ENCODE measurements at regions not wholly inside any gene's neighbourhood (a gene's known extent, or its start where the extent isn't known, plus 50 kb on each side); places are given as distances from the start of the nearest gene placed in this dataset.

- Histone ChIP-seq H2AK5ac (ENCODE audit: low read depth, low read length) (no peak overlapping the region), H3K56ac (ENCODE audit: extremely low read depth, insufficient read depth, low read length) (no peak overlapping the region), H2AFZ (replicated peaks; ENCODE audit: low read length, poor library complexity) (no peak overlapping the region), H2BK5ac (ENCODE audit: low read depth, low read length, poor library complexity, severe bottlenecking) (no peak overlapping the region), H3K27ac (ENCODE audit: insufficient read depth, low read length) (no peak overlapping the region), H3K4me2 (ENCODE audit: low read depth, low read length) (no peak overlapping the region), H3K23ac (ENCODE audit: low read depth, low read length) (no peak overlapping the region), H3K79me1 (ENCODE audit: low read depth in 1 of 2, low read length in 2 of 2) (no peaks in the 10 kb centered on the region), H2BK120ac (ENCODE audit: low read depth, low read length) (no peak overlapping the region), H2BK20ac (ENCODE audit: low read depth, low read length) (no peak overlapping the region), H3K4me3 (ENCODE audit: insufficient read depth, low read depth, low read length) (no peak overlapping the region), H3K9me1 (ENCODE audit: insufficient read depth, low read length) (no peaks in the 10 kb centered on the region), H4K5ac (ENCODE audit: low read depth, low read length) (no peak overlapping the region), H3K27me3 (ENCODE audit: control insufficient read depth, insufficient read depth, low read length) (no peaks in the 10 kb centered on the region), H3K36me3 (ENCODE audit: control insufficient read depth, insufficient read depth, low read length) (no peaks in the 10 kb centered on the region), H3K14ac (replicated peaks; ENCODE audit: low read depth, low read length) (no peak overlapping the region), H3K9ac (ENCODE audit: low read depth, low read length) (no peak overlapping the region), H3K18ac (ENCODE audit: low read depth, low read length) (no peak overlapping the region), H3K9me3 (ENCODE audit: control insufficient read depth, insufficient read depth, low read length) (no peaks in the 10 kb centered on the region), H3K4me1 (ENCODE audit: control insufficient read depth, insufficient read depth, low read length) (no peaks in the 10 kb centered on the region), H2BK15ac (ENCODE audit: low read depth, low read length) (no peak overlapping the region), H3K4ac (ENCODE audit: low read depth, low read length) (no peak overlapping the region), H4K20me1 (ENCODE audit: insufficient read depth, low read length) (no peaks in the 10 kb centered on the region), H2AK9ac (replicated peaks; ENCODE audit: low read depth, low read length, poor library complexity) (no peak overlapping the region), H4K91ac (ENCODE audit: insufficient read depth, low read depth, low read length) (no peak overlapping the region), H4K8ac (ENCODE audit: low read depth in 2 of 2, low read length in 2 of 2) (no peak overlapping the region)
- intact Hi-C loops (cut with micrococcal nuclease) = no loop called here
- in situ Hi-C loops (cut with MboI; ENCODE audit: low sequenced_read_pairs) = no loop called here
- BruUV-seq (replicated peaks) = no TSS peak
- POLR2A ChIA-PET (ENCODE audit: unreplicated experiment) = no interaction called here
- CTCF ChIA-PET = no interaction called here
- dilution Hi-C loops (cut with HindIII; ENCODE audit: low sequenced_read_pairs, unreplicated experiment) = no loop called here
- no peak for ATAC-seq (ENCODE audit: low read depth)
- no peak for DNase-seq
- WGBS, 2 experiments (ENCODE audit: extremely low coverage in 2 of 2, insufficient read length in 1 of 2) = no CpG with 5 or more reads among the region's 2 CpGs
- TF ChIP-seq NFE2L2 (IDR thresholded peaks at IDR 0.05; ENCODE audit: low read depth, low read length) (no peak), ELK1 (IDR thresholded peaks at IDR 0.05; ENCODE audit: borderline replicate concordance, low read depth, low read length) (no peak), CHD1 (IDR thresholded peaks at IDR 0.05; ENCODE audit: low read depth, low read length) (no peak), USF2 (IDR thresholded peaks at IDR 0.05; ENCODE audit: low read depth, low read length) (no peak), BHLHE40 (IDR thresholded peaks at IDR 0.05; ENCODE audit: low read depth, low read length) (no peak)
These were observed 60.4 kb upstream of the CDH20 start for GRCh38 chr18:61272793-61273192.

Data from IMR-90 (cell line).